ENCODE measurements at regions not wholly inside any gene's neighbourhood (a gene's known extent, or its start where the extent isn't known, plus 50 kb on each side); places are given as distances from the start of the nearest gene placed in this dataset.

DNA sequence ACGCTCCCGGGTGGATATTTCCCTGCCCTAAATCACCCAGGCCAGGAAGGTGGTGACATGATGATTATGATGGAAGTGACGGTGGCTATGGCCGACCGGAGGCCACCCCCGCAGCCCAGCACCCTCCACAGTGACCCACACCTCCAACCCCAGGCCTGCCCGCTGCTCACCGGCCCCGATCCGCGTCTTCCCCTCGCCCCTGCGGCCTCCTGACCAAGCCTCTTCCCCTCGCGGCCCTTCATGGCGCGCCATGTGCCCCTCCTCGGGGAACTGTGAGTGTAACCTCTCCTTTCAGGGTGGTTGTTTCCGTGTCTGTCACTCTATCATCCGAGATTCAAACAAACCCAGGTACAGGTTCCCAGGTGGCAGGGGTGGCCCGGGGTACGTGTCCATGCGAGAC is 78.3 kb downstream of the UNCX start:
- peaks cover 3% of the 10 kb centered on the region for H3K9me3 Mint-ChIP-seq
- peaks cover 43% of the 10 kb centered on the region for H3K27me3 Mint-ChIP-seq (ENCODE audit: low read depth)

DNA sequence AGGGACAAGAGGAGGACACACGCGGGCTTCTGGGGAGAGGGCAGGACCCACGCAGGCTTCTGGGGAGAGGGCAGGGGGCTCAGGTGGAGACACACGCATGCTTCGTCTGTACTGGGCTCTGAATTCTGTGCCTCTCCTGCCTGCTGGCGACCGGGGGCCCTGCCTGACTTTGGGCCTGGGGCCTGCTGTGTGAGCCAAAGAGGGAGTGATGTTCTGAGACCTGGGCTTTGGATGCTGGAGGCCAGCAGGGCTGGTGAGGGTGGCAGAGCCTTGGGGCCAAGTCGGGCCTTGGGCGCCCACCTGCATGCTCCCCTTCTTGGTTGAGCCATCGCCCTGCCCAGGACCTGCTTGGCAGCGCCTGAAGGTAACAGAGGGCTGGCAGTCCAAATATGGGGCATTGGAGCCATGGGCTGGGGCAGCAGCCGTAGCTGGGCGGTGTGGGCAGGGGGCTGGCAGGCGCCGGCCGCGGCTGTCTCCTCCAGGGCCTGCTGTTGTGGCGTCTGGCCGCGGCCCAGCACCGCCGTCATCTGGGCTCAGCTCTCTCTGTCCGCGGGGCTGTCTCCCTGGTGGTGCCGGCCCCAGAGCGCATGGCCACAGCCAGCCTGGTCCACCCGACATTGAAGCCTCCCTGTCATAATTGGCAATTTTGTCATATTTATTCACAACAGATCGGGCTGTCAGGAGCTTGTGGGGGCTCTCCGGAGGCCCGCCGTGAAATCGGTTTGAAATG is 78.9 kb downstream of the UNCX start:
- Mint-ChIP-seq H3K4me3 (no peak overlapping the region), H3K9me3 (peaks cover 1% of the 10 kb centered on the region), H3K4me1 (no peaks in the 10 kb centered on the region), H3K36me3 (ENCODE audit: low read depth) (no peaks in the 10 kb centered on the region), H3K27ac (no peak overlapping the region), H3K27me3 (ENCODE audit: low read depth) (peaks cover 44% of the 10 kb centered on the region)
- TF ChIP-seq, protein P1, sequence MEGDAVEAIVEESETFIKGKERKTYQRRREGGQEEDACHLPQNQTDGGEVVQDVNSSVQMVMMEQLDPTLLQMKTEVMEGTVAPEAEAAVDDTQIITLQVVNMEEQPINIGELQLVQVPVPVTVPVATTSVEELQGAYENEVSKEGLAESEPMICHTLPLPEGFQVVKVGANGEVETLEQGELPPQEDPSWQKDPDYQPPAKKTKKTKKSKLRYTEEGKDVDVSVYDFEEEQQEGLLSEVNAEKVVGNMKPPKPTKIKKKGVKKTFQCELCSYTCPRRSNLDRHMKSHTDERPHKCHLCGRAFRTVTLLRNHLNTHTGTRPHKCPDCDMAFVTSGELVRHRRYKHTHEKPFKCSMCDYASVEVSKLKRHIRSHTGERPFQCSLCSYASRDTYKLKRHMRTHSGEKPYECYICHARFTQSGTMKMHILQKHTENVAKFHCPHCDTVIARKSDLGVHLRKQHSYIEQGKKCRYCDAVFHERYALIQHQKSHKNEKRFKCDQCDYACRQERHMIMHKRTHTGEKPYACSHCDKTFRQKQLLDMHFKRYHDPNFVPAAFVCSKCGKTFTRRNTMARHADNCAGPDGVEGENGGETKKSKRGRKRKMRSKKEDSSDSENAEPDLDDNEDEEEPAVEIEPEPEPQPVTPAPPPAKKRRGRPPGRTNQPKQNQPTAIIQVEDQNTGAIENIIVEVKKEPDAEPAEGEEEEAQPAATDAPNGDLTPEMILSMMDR (IDR thresholded peaks at IDR 0.05; ENCODE audit: unreplicated experiment in 3 of 3) = no peak

More for the DNA sequence above, 78.3 kb downstream of the UNCX start:
- H3K4me3 Mint-ChIP-seq = no peak overlapping the region
- no peaks in the 10 kb centered on the region for H3K36me3 Mint-ChIP-seq (ENCODE audit: low read depth)
- no peak overlapping the region for H3K27ac Mint-ChIP-seq
- H3K4me1 Mint-ChIP-seq = no peaks in the 10 kb centered on the region
- TF ChIP-seq, protein P1 (IDR thresholded peaks at IDR 0.05; ENCODE audit: unreplicated experiment in 3 of 3) = no peak

DNA sequence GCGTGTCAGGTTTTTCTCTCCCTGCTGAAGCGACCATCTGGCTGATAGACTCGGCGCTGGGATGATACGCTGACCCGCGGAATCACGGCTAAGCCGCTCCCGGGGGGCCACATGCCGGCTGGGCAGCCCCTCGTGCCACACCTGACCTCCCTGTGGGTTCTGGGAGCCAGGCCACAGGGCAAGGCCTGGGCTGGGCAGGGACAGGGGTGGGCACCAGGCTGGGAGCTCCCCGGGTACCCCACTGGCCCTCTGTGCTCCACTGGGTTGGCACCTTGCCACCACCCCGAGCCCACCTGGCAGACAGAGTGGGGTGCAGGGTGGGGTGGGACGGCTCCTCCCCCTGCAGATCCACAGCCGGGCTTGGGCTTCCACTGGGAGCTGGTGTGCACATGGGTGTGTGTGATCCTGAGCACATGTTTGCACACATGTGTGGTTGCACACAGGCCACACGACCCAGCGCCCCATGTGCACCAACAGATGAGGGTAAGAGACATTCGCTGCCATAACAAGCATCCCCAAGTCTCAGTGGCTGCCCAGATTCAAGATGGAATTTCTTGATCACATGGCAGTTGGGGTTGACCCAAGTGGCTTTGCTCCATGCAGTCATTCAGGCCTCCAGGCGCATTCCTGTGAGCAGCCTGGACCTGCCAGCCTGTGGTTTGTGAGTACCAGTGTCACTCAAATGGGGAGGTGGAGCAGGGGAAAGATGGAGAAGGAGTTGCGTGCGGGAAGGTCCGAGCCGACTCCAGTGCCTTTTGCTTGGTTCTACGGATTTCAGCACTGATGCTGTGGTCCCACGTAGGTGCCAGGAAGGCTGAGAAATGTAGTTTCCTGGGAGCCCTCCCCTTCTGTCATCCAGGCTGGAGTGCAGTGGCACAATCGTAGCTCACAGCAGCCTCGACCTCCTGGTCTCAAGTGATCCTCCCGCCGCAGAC is 79.7 kb downstream of the UNCX start:
- Mint-ChIP-seq H3K9me3 (no peaks in the 10 kb centered on the region), H3K27me3 (ENCODE audit: low read depth) (peaks cover 42% of the 10 kb centered on the region), H3K27ac (no peak overlapping the region), H3K4me3 (no peak overlapping the region), H3K4me1 (no peaks in the 10 kb centered on the region), H3K36me3 (ENCODE audit: low read depth) (no peaks in the 10 kb centered on the region)
- TF ChIP-seq, protein P1 (IDR thresholded peaks at IDR 0.05; ENCODE audit: unreplicated experiment in 3 of 3) = no peak

DNA sequence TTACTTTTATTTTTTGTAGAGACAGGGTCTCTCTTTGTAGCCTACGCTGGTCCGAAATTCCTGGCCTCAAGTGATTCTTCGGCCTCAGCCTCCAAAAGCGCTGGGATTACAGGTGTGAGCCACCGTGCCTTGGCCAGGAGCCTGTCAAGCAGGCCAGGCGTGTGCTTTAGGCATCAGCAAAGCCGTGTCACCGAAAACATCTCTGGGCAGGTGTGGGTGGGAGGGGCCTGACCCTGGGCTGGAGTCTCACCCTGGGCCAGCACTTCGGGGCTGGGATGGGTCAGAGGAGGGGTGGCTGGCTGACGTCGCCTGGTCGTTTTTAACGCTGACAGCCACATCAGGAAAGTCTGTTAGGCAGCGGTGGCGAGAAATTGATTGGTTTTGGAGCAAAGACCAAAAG is 80.9 kb downstream of the UNCX start:
- no peak overlapping the region for H3K27ac Mint-ChIP-seq
- no peaks in the 10 kb centered on the region for H3K36me3 Mint-ChIP-seq (ENCODE audit: low read depth)
- H3K4me3 Mint-ChIP-seq = no peak overlapping the region
- H3K9me3 Mint-ChIP-seq = no peaks in the 10 kb centered on the region
- peaks cover 44% of the 10 kb centered on the region for H3K27me3 Mint-ChIP-seq (ENCODE audit: low read depth)
- TF ChIP-seq, protein P1 (IDR thresholded peaks at IDR 0.05; ENCODE audit: unreplicated experiment in 3 of 3) = no peak
- no peaks in the 10 kb centered on the region for H3K4me1 Mint-ChIP-seq

DNA sequence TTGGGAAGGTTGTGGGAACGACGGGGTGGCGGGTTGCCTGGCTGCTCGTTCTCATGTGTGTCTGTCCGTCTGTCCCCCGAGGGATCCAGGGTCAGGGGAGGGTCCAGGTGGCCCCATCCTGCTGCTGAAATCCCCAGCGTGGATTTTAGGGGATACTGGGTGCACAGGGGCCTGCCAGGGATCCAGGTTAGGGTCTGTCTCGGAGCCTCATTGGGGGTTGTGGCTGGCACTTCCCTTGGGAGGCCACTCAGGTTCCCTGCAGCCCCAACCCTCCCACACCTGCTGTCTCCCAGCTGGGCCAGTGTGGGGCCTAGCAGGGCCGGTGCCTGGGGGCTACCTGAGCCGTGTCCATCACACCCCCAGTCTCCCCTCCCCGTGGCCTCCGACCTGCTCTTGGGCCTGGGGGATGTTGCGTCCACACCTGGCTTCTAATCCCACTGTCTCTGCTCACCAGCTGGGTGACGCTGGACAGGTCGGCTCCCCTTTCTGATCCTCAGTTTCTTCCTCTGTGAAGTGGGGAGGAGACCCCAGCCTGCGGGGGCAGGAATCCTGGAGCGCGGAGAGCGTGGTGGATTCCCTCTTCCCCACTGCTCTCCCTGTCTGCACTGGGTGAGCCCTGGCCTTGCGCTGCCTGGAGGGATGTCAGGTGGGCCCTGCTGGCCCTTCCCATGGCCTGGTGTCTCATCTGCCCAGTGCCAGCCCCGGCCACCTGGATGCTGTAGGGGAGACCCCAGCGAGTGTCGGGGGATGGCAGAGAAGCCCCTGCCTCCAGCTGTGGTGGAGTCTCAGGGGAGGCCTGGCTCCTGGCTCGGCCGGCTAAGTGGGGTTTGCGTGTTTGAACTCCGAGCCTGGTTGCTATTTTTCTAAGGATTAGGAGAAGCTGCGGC is 81.6 kb downstream of the UNCX start:
- TF ChIP-seq, protein P1 (IDR thresholded peaks at IDR 0.05; ENCODE audit: unreplicated experiment in 3 of 3) = no peak
- no peaks in the 10 kb centered on the region for H3K4me1 Mint-ChIP-seq
- H3K27ac Mint-ChIP-seq = no peak overlapping the region
- no peak overlapping the region for H3K4me3 Mint-ChIP-seq
- H3K36me3 Mint-ChIP-seq (ENCODE audit: low read depth) = no peaks in the 10 kb centered on the region
- no peaks in the 10 kb centered on the region for H3K9me3 Mint-ChIP-seq
- H3K27me3 Mint-ChIP-seq (ENCODE audit: low read depth) = peaks cover 50% of the 10 kb centered on the region
